PC-9 (cell line): ENCODE measurements at regions not wholly inside any gene's neighbourhood (a gene's known extent, or its start where the extent isn't known, plus 50 kb on each side); places are given as distances from the start of the nearest gene placed in this dataset.
"Not testable (repeated sequence)": the region's sequence is repeated elsewhere in the genome, so short reads cannot be mapped to it uniquely, and the experiment has no call there.

Experiments
- EZH2 ChIP-seq: fragments of 200-600 bp; sonication (generic); IDR thresholded peaks from 2 replicates; pipeline ENCODE4 v1.8.0; 2017; ENCODE audit warnings: antibody characterized with exemption, low read depth
- TF ChIP-seq, protein P1 (sequence below): fragments of 200-600 bp; sonication (generic); conservative IDR thresholded peaks from 2 replicates; pipeline ENCODE4 v1.6.1; 2017; ENCODE audit warnings: mixed run types, antibody characterized with exemption, mild to moderate bottlenecking, moderate library complexity

DNA sequence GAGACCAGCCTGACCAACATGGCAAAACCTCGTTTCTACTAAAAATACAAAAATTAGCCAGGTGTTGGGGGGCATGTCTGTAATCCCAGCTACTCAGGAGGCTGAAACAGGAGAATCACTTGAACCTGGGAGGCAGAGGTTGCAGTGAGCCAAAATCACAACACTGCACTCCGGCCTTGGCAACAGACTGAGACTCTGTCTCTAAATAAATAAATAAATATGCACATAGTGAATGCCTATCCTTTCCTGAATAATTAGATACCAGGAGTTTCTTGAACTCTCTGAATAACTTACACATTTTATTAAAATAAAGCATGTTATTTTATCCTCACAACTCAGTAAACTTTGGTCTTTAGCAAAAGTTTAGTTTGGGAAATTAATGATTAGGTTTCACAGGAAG lies 1523.1 kb upstream of the ADGRL3 start:
- TF ChIP-seq EZH2, result not testable (repeated sequence)
- TF ChIP-seq, protein P1, sequence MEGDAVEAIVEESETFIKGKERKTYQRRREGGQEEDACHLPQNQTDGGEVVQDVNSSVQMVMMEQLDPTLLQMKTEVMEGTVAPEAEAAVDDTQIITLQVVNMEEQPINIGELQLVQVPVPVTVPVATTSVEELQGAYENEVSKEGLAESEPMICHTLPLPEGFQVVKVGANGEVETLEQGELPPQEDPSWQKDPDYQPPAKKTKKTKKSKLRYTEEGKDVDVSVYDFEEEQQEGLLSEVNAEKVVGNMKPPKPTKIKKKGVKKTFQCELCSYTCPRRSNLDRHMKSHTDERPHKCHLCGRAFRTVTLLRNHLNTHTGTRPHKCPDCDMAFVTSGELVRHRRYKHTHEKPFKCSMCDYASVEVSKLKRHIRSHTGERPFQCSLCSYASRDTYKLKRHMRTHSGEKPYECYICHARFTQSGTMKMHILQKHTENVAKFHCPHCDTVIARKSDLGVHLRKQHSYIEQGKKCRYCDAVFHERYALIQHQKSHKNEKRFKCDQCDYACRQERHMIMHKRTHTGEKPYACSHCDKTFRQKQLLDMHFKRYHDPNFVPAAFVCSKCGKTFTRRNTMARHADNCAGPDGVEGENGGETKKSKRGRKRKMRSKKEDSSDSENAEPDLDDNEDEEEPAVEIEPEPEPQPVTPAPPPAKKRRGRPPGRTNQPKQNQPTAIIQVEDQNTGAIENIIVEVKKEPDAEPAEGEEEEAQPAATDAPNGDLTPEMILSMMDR, result not testable (repeated sequence)
